ENCODE measurements at regions not wholly inside any gene's neighbourhood (a gene's known extent, or its start where the extent isn't known, plus 50 kb on each side); places are given as distances from the start of the nearest gene placed in this dataset. TPM values are rescaled to one million over a fixed set of nuclear protein-coding genes. Genes with fewer than 3 reads are reported as not detected.

Small RNA genes in the stretch of these regions (small RNA-seq; reads per million reads assigned to genes)
- gene AC010881.1 (not detected), gene AC018880.2 (not detected)

All from fibroblast of the aortic adventitia (primary cell).